ENCODE measurements at regions not wholly inside any gene's neighbourhood (a gene's known extent, or its start where the extent isn't known, plus 50 kb on each side); places are given as distances from the start of the nearest gene placed in this dataset.

GRCh38 chr5:73395256-73395655 lies 53.3 kb downstream of the FOXD1 start:
- no peak for ATAC-seq
- Histone ChIP-seq H3K27ac (no peak overlapping the region), H3K4me3 (no peak overlapping the region), H3K27me3 (peaks cover 27% of the 10 kb centered on the region), H3K4me1 (no peaks in the 10 kb centered on the region), H3K9me3 (no peaks in the 10 kb centered on the region), H3K36me3 (no peaks in the 10 kb centered on the region)
- TF ChIP-seq POLR2A (IDR thresholded peaks at IDR 0.05) = no peak

GRCh38 chr5:73394610-73395009 lies 54.0 kb downstream of the FOXD1 start:
- Histone ChIP-seq H3K9me3 (no peaks in the 10 kb centered on the region), H3K36me3 (no peaks in the 10 kb centered on the region)
- WGBS, 2 donors (ENCODE audit: low coverage in 1 of 2) = 40 to 74% methylated on average over 4 of the region's 4 CpGs

GRCh38 chr5:73393611-73394489 lies 54.7 kb downstream of the FOXD1 start:
- H3K27ac ChIP-seq = no peak overlapping the region
- no peaks in the 10 kb centered on the region for H3K9me3 ChIP-seq
- ATAC-seq = no peak
- no peaks in the 10 kb centered on the region for H3K36me3 ChIP-seq
- WGBS, 2 donors (ENCODE audit: low coverage in 1 of 2) = 60 to 77% methylated on average over 1 to 2 of the region's 2 CpGs
- no peaks in the 10 kb centered on the region for H3K4me1 ChIP-seq
- TF ChIP-seq EP300 (IDR thresholded peaks at IDR 0.05) (no peak), POLR2AphosphoS5 (IDR thresholded peaks at IDR 0.05) (no peak), CTCF (IDR thresholded peaks at IDR 0.05) (no peak), POLR2A (IDR thresholded peaks at IDR 0.05) (no peak)
- H3K27me3 ChIP-seq = peaks cover 32% of the 10 kb centered on the region
- H3K4me3 ChIP-seq = no peak overlapping the region

More at GRCh38 chr5:73394610-73395009, 54.0 kb downstream of the FOXD1 start:
- Histone ChIP-seq H3K27ac (no peak overlapping the region), H3K27me3 (peaks cover 27% of the 10 kb centered on the region), H3K4me3 (no peak overlapping the region), H3K4me1 (no peaks in the 10 kb centered on the region)
- no peak for TF ChIP-seq CTCF (IDR thresholded peaks at IDR 0.05)
- TF ChIP-seq POLR2A (IDR thresholded peaks at IDR 0.05) = no peak
- TF ChIP-seq POLR2AphosphoS5 (IDR thresholded peaks at IDR 0.05) = no peak
- TF ChIP-seq EP300 (IDR thresholded peaks at IDR 0.05) = no peak
- no peak for ATAC-seq

- WGBS, 2 donors (ENCODE audit: low coverage in 1 of 2) = 27 to 71% methylated on average over 2 to 3 of the region's 3 CpGs
These were observed 55.8 kb downstream of the FOXD1 start for GRCh38 chr5:73392775-73393174.

GRCh38 chr5:73391441-73391881 lies 57.1 kb downstream of the FOXD1 start:
- peaks cover 24% of the 10 kb centered on the region for H3K27me3 ChIP-seq
- TF ChIP-seq CTCF (IDR thresholded peaks at IDR 0.05) = no peak
- no peak for TF ChIP-seq EP300 (IDR thresholded peaks at IDR 0.05)
- no peak for TF ChIP-seq POLR2AphosphoS5 (IDR thresholded peaks at IDR 0.05)
- no peak for TF ChIP-seq POLR2A (IDR thresholded peaks at IDR 0.05)
- H3K9me3 ChIP-seq = no peaks in the 10 kb centered on the region
- WGBS, 2 donors (ENCODE audit: low coverage in 1 of 2) = 67% methylated on average over 3 of the region's 3 CpGs; no CpG with 5 or more reads in 1 of the 2 donors
- H3K4me3 ChIP-seq = no peak overlapping the region
- ATAC-seq = no peak
- no peaks in the 10 kb centered on the region for H3K36me3 ChIP-seq
- H3K4me1 ChIP-seq = no peaks in the 10 kb centered on the region
- H3K27ac ChIP-seq = no peak overlapping the region

More at GRCh38 chr5:73392775-73393174, 55.8 kb downstream of the FOXD1 start:
- Histone ChIP-seq H3K9me3 (no peaks in the 10 kb centered on the region), H3K4me1 (no peaks in the 10 kb centered on the region), H3K27me3 (peaks cover 33% of the 10 kb centered on the region), H3K36me3 (no peaks in the 10 kb centered on the region), H3K4me3 (no peak overlapping the region), H3K27ac (no peak overlapping the region)
- TF ChIP-seq POLR2A (IDR thresholded peaks at IDR 0.05) = no peak
- TF ChIP-seq POLR2AphosphoS5 (IDR thresholded peaks at IDR 0.05) = no peak
- no peak for TF ChIP-seq CTCF (IDR thresholded peaks at IDR 0.05)
- TF ChIP-seq EP300 (IDR thresholded peaks at IDR 0.05) = no peak
- ATAC-seq = no peak
